ENCODE measurements at regions not wholly inside any gene's neighbourhood (a gene's known extent, or its start where the extent isn't known, plus 50 kb on each side); places are given as distances from the start of the nearest gene placed in this dataset.

DNA sequence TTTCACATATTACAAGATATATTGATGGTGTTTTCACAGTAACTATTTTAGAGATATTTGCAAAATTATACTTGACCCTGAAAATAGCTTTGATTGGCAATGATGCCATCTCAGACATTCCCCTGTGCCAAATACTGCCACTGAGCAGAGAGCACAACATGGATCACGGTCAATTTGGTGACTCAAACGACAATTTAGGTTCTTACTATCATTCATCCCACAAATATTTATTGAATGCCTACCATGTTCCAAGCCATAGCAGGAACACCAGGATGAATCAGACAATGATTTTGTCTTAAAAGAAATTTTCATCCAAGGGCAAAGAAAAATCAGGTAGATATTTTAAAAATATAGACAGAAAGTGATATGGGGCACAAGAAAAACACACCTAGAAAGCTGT lies 153.2 kb upstream of the ADO start:
- Mint-ChIP-seq H3K9me3 (peaks cover 7% of the 10 kb centered on the region), H3K27me3 (no peaks in the 10 kb centered on the region), H3K36me3 (ENCODE audit: low read depth) (no peaks in the 10 kb centered on the region), H3K4me1 (peaks cover 19% of the 10 kb centered on the region), H3K4me3 (no peak overlapping the region), H3K27ac (no peak overlapping the region)
- POLR2A ChIA-PET = no interaction called here
- no peak for DNase-seq
- CTCF ChIA-PET = no interaction called here

DNA sequence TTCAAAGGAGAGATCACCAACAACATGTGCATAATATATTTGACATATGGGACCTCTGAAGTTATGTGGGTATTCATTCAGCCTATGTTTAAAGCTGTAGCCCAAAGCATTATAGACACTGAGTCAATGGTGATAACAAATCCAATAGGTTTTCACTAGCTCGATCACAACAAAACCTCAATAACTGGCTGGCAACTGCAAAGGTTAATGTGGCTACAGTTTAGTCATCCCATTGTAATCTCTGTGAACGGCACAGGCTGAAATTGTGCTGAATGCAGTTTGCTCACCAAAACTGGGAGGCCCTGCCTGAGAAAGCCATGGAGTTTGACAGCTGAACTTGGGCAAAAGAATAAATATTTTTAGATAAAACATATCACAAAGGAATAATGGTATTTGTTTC lies 152.4 kb upstream of the ADO start:
- DNase-seq = no peak
- ChIA-PET POLR2A (no interaction called here), CTCF (no interaction called here)
- peaks cover 7% of the 10 kb centered on the region for H3K9me3 Mint-ChIP-seq
- peaks cover 16% of the 10 kb centered on the region for H3K4me1 Mint-ChIP-seq
- no peak overlapping the region for H3K4me3 Mint-ChIP-seq
- H3K27me3 Mint-ChIP-seq = no peaks in the 10 kb centered on the region
- H3K27ac Mint-ChIP-seq = no peak overlapping the region
- no peaks in the 10 kb centered on the region for H3K36me3 Mint-ChIP-seq (ENCODE audit: low read depth)

DNA sequence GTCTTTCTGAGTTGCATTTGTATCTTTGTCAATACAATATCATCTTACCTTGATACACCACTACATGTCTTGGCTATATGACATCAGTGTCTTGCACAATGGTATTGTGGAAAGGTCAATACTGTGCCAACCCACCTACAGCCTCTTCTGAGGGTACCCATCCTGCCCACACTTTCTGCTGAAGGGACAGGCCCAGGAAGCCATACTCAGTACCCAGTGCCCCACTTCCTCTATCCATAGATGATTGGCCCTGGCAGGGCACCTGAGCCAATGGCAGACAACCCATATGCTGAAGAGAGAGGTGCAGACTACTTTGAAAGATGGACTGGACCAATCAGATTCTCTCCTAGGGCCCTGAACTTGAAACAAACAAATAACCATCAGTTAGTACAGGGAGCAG lies 152.0 kb upstream of the ADO start:
- ChIA-PET POLR2A (no interaction called here), CTCF (no interaction called here)
- Mint-ChIP-seq H3K27ac (no peak overlapping the region), H3K9me3 (peaks cover 7% of the 10 kb centered on the region), H3K4me1 (peaks cover 12% of the 10 kb centered on the region), H3K27me3 (no peaks in the 10 kb centered on the region), H3K4me3 (no peak overlapping the region), H3K36me3 (ENCODE audit: low read depth) (no peaks in the 10 kb centered on the region)
- no peak for DNase-seq

DNA sequence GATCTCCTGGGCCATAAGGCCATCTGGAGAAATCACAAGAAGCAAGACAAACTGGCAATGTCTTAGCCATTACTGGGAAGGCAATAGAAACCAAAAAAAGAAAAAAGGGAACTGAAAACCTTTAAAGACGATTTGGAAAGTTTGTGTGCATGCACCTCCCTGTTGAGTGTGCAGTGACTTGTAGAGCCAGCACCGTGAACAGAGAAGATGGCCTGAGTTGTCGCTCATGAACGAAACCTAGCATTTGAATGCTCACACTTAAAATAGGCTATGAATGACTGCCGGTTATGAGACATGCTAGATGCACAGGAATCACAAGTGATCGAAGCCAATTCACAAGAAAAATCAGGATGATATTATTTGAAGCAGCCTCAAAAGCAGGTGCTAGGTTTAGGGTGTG lies 151.3 kb upstream of the ADO start:
- Mint-ChIP-seq H3K4me1 (peaks cover 7% of the 10 kb centered on the region), H3K27me3 (no peaks in the 10 kb centered on the region), H3K36me3 (ENCODE audit: low read depth) (no peaks in the 10 kb centered on the region), H3K4me3 (no peak overlapping the region), H3K9me3 (peaks cover 7% of the 10 kb centered on the region), H3K27ac (no peak overlapping the region)
- POLR2A ChIA-PET = no interaction called here
- DNase-seq = no peak
- CTCF ChIA-PET = no interaction called here

DNA sequence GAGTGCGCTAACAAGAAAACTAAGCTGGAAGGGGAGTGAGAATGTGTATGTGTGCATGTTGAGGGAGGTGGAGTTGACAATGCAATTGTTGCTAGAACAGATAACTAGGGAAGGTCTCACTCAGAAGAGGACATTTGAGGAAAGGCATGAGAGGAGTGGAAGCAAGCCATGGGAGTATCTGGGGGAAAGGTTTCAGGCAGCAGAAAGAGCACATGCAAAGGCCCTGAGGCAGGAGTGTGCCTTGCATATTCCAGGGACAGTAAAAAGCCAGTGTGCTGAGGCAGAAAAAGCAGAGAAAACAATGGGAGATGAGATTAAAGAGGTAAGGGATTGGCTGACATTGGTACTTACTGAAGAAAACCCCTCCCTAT lies 149.6 kb upstream of the ADO start:
- peaks cover 4% of the 10 kb centered on the region for H3K4me1 Mint-ChIP-seq
- DNase-seq = no peak
- no peak overlapping the region for H3K27ac Mint-ChIP-seq
- H3K36me3 Mint-ChIP-seq (ENCODE audit: low read depth) = no peaks in the 10 kb centered on the region
- POLR2A ChIA-PET = no interaction called here
- CTCF ChIA-PET = no interaction called here
- H3K27me3 Mint-ChIP-seq = no peaks in the 10 kb centered on the region
- peaks cover 7% of the 10 kb centered on the region for H3K9me3 Mint-ChIP-seq
- H3K4me3 Mint-ChIP-seq = no peak overlapping the region

DNA sequence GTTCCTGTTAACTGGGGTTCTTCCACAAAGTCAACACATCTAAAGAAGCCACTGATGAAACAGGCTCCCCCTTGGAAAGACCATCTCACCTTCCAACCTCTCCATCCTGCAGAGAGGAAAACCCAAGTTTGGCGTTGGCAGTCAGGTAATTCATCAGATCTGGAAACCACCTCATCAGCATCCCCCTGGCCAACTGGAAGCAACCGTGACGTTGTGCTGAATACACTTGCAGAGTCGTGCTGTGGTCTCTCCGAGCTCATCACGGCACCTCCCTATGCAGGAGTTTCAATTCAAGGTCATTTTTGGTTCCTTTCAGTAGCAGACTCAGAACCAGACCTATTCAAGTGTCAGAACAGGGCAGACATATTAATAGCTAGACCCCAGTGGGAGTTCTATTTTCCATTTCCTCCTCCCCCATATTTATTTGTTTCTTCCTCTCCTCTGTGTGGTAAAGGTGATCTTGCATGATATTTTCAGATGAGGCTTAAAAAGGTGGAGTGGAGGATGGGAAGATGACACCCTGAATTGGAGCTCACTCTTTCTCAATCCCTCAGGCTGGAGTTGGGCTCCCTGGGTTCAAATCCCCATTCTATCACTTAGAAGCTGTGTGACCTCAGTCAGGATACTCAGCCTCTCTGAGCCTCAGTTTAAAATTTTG lies 149.1 kb upstream of the ADO start:
- Mint-ChIP-seq H3K27ac (no peak overlapping the region), H3K27me3 (no peaks in the 10 kb centered on the region), H3K4me1 (peaks cover 4% of the 10 kb centered on the region), H3K9me3 (peaks cover 7% of the 10 kb centered on the region), H3K4me3 (no peak overlapping the region), H3K36me3 (ENCODE audit: low read depth) (no peaks in the 10 kb centered on the region)
- POLR2A ChIA-PET = interaction anchor here (1.2 kb wide), 1 partner anchor 18 kb away, joined by 4 read pairs; no protein-coding TSS in a partner anchor
- DNase-seq = no peak
- CTCF ChIA-PET = no interaction called here

DNA sequence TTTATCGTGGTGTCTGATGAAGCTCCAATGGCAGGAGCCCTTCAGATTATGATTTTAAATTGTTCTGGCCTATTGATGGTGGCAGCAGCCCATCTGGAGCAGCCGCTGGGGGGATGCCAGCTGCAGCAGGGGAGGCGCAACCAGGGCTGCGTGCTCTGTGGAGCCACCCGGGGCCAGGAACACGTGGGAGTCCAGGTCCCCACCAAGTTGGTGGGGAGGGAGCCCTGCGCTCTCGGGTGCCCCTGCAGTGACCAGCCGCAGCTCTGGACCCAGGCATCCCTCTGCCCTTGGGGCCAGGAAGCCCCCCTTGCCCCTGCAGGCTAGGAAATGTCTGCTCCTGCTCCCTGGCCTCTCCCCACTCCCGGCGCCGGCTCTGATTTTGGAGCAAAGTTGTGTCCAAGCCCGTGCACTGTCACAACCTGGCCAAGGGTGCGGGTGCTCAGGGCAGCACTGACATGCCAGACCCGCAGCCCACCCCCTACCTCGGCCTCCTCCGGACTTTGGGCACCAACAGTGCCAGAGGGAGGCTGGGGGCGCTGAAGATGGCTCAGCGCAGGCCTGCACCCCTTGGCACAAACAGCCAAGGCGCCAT lies 147.2 kb upstream of the ADO start:
- no peak for DNase-seq
- no peak overlapping the region for H3K27ac Mint-ChIP-seq
- peaks cover 4% of the 10 kb centered on the region for H3K4me1 Mint-ChIP-seq
- H3K4me3 Mint-ChIP-seq = no peak overlapping the region
- H3K36me3 Mint-ChIP-seq (ENCODE audit: low read depth) = no peaks in the 10 kb centered on the region
- ChIA-PET CTCF (no interaction called here), POLR2A (no interaction called here)
- H3K27me3 Mint-ChIP-seq = no peaks in the 10 kb centered on the region
- H3K9me3 Mint-ChIP-seq = peaks cover 7% of the 10 kb centered on the region

DNA sequence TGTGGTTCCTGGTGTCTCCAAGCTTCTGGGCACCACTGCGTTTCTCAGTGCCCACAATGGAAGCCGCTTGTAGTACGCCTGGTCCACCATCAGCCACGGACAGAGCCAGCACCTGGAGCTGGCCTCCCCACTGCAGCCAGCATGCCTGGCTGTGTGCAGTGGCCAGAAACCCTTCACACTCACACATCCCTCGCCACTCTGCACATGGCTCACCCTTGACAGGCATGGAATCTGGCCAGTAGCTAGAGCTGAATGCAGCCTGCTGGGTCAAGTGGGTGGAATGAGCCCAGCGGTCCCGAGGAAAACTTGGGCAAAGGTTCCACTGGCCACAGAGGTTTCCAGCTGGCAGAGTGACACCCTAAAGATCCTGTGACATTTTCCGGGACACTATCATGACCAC lies 146.0 kb upstream of the ADO start:
- Mint-ChIP-seq H3K36me3 (ENCODE audit: low read depth) (no peaks in the 10 kb centered on the region), H3K27me3 (no peaks in the 10 kb centered on the region), H3K4me1 (peaks cover 4% of the 10 kb centered on the region), H3K4me3 (no peak overlapping the region), H3K9me3 (peaks cover 7% of the 10 kb centered on the region), H3K27ac (no peak overlapping the region)
- POLR2A ChIA-PET = no interaction called here
- DNase-seq = no peak
- CTCF ChIA-PET = no interaction called here

DNA sequence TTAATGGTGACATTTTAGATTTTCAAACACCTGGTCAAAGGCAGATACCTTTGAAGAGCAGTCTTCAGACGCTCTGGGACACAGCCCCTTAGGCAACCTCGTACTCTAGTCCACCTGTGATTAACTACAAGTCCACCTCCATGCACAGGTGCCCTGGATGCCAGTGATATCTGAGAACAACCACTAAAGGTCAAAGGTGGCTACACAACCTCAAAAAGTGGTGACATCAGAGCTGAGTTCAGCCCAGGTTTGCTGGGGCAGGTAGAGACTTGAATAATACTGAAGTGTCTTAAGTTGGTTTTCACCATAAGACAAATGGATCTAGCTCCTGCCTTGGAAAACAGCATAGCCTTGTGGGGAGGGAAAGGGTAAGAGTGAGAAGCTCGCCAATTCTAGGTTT lies 143.4 kb upstream of the ADO start:
- ChIA-PET CTCF (no interaction called here), POLR2A (no interaction called here)
- Mint-ChIP-seq H3K36me3 (ENCODE audit: low read depth) (no peaks in the 10 kb centered on the region), H3K4me1 (no peaks in the 10 kb centered on the region), H3K9me3 (no peaks in the 10 kb centered on the region), H3K4me3 (no peak overlapping the region), H3K27ac (no peak overlapping the region), H3K27me3 (no peaks in the 10 kb centered on the region)
- DNase-seq = no peak

DNA sequence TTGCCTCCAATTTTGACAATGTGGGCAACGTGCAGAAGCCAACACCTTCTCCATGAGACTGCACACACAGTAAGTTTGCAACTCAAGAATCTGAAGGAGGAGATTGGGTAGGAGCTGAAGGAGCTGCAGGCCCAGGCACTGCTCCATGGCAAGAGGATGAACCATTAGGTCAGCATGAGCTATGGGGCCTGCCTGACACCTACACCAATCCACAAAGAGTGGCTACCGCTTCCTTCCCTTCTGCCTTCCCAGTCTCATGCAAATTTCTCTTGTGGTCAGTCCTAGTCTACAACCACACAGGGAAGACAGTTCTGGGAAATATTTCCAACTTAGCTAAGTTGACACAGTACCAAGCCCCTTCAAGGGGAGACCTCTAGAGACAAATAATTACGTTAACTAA lies 142.0 kb upstream of the ADO start:
- POLR2A ChIA-PET = interaction anchor here (0.8 to 1.7 kb wide), 2 partner anchors 25 to 73 kb away, joined by 3 to 4 read pairs; no protein-coding TSS in a partner anchor
- Mint-ChIP-seq H3K4me1 (no peaks in the 10 kb centered on the region), H3K27me3 (no peaks in the 10 kb centered on the region)

DNA sequence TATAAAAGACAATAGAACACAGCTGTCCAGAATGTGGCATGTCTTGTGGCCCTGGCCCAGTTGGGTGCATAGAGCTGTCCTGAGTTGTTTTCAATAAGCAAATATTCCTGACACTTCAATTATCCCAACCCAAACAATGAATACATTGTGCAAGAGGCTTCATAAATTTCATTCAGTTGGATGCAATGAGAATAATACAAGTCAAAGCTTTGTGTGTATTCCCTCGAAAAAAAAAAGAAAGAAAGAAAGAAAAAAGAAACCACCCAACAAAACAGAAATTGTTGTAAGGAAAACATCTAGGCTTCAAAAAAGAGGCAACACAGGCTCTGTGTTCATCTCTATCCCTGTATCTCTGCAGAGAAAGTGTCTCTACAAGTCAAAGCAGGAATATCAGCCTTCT lies 138.7 kb upstream of the ADO start:
- ChIA-PET POLR2A (interaction anchor here (1.2 kb wide), 1 partner anchor 67 kb away, joined by 3 read pairs; no protein-coding TSS in a partner anchor), CTCF (no interaction called here)
- Mint-ChIP-seq H3K4me1 (no peaks in the 10 kb centered on the region), H3K36me3 (ENCODE audit: low read depth) (no peaks in the 10 kb centered on the region), H3K27ac (no peak overlapping the region), H3K4me3 (no peak overlapping the region), H3K9me3 (no peaks in the 10 kb centered on the region), H3K27me3 (no peaks in the 10 kb centered on the region)
- no peak for DNase-seq

More for the DNA sequence above, 142.0 kb upstream of the ADO start:
- DNase-seq = no peak
- H3K27ac Mint-ChIP-seq = no peak overlapping the region
- H3K36me3 Mint-ChIP-seq (ENCODE audit: low read depth) = no peaks in the 10 kb centered on the region
- no peak overlapping the region for H3K4me3 Mint-ChIP-seq
- CTCF ChIA-PET = interaction anchor here (1.5 kb wide), 1 partner anchor 19 kb away, joined by 3 read pairs; no protein-coding TSS in a partner anchor
- H3K9me3 Mint-ChIP-seq = no peaks in the 10 kb centered on the region

DNA sequence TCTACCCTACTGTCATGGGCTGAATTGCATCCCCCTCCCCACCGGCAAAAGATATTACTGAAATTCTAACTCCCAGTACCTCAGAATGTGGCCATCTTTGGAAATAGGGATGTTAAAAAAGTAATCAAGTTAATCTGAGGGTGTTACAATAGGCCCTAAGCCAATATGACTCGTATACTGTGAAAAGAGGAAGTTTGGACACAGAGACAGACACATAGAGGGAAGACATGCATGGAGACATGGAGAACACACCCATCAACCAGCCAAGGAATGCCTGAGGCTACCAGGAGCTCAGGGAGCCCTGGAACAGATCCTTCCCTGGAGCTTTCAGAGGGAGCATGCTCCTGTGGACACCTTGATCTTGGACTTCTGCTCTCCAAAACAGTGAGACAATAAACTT lies 138.2 kb upstream of the ADO start:
- H3K9me3 Mint-ChIP-seq = no peaks in the 10 kb centered on the region
- ChIA-PET CTCF (no interaction called here), POLR2A (interaction anchor here (1.2 kb wide), 1 partner anchor 67 kb away, joined by 3 read pairs; no protein-coding TSS in a partner anchor)
- H3K4me3 Mint-ChIP-seq = no peak overlapping the region
- H3K27ac Mint-ChIP-seq = no peak overlapping the region
- no peaks in the 10 kb centered on the region for H3K27me3 Mint-ChIP-seq
- no peaks in the 10 kb centered on the region for H3K36me3 Mint-ChIP-seq (ENCODE audit: low read depth)
- no peak for DNase-seq
- H3K4me1 Mint-ChIP-seq = no peaks in the 10 kb centered on the region

DNA sequence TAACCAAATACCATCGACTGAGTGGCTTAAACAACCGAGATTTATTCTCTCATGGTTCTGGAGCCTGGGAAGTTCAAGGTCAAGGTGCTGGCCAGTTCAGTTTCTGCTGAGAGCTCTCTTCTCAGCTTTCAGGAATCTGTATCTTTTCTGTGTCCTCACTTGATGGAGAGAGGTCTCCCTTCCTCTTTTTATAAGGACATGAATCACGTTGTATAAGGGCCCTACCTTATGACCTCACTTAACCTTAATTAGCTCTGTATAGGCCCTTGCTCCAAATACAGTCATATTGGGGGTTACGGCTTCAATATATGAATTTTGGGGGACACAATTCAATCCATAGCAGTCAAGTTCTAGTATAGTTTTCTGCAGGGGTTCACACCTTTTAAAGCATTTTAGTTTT lies 135.2 kb upstream of the ADO start:
- Mint-ChIP-seq H3K4me3 (no peak overlapping the region), H3K9me3 (no peaks in the 10 kb centered on the region), H3K27ac (no peak overlapping the region), H3K36me3 (ENCODE audit: low read depth) (no peaks in the 10 kb centered on the region), H3K27me3 (no peaks in the 10 kb centered on the region), H3K4me1 (no peaks in the 10 kb centered on the region)
- DNase-seq = no peak
- CTCF ChIA-PET = no interaction called here
- POLR2A ChIA-PET = no interaction called here

DNA sequence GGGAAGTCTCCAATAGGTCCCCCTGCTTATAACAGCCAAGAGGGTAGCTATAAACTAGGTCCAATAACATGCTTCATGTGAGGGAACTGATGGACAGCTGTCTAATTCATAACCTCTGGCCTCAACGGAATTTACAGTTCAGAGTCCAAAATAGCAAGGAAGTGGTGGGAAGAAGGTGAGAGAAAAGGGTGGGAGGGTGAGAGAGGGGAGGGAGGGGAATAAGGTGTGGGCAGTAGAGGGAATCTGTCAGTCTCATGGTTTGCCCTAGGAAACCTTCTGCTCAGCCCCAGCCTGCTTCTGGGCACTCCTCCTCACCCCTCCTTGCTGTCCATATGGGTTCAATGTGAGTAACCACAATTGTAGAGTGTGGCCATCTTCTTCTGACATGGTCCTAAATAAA lies 133.4 kb upstream of the ADO start:
- Mint-ChIP-seq H3K4me3 (no peak overlapping the region), H3K27ac (no peak overlapping the region)
- POLR2A ChIA-PET = no interaction called here

More for the DNA sequence above, 133.4 kb upstream of the ADO start:
- no peaks in the 10 kb centered on the region for H3K4me1 Mint-ChIP-seq
- no peaks in the 10 kb centered on the region for H3K27me3 Mint-ChIP-seq
- H3K9me3 Mint-ChIP-seq = no peaks in the 10 kb centered on the region
- no peak for DNase-seq
- CTCF ChIA-PET = no interaction called here
- H3K36me3 Mint-ChIP-seq (ENCODE audit: low read depth) = no peaks in the 10 kb centered on the region

All from activated CD4-positive, alpha-beta memory T cell treated with anti-CD3 and anti-CD28 coated beads, Interleukin-2, amount 10 ng/mL, durations not matched to agents 7 days and 5 days (primary cell).